ENCODE measurements at regions not wholly inside any gene's neighbourhood (a gene's known extent, or its start where the extent isn't known, plus 50 kb on each side); places are given as distances from the start of the nearest gene placed in this dataset.

DNA sequence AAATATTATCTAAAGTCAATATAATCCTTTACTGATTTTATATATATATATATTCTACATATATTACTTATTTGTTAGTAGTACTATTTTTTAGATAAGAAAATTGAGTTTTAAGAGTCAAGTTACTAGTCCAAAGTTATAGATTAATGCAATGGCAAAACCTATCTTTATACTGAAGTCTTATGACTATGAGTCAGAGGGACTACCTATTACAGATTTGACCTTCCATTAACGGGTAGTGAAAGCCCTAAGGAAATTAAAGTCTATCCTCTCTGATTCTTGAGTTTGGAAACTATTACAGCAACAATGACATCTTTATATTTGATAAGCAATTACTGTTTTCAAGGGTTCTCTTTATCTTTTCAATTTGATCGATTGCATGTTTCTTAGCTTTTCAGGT is 315.8 kb downstream of the CASP12 start:
- no peak for TF ChIP-seq POLR2A (IDR thresholded peaks at IDR 0.05; ENCODE audit: low read depth)
- TF ChIP-seq, protein P1, sequence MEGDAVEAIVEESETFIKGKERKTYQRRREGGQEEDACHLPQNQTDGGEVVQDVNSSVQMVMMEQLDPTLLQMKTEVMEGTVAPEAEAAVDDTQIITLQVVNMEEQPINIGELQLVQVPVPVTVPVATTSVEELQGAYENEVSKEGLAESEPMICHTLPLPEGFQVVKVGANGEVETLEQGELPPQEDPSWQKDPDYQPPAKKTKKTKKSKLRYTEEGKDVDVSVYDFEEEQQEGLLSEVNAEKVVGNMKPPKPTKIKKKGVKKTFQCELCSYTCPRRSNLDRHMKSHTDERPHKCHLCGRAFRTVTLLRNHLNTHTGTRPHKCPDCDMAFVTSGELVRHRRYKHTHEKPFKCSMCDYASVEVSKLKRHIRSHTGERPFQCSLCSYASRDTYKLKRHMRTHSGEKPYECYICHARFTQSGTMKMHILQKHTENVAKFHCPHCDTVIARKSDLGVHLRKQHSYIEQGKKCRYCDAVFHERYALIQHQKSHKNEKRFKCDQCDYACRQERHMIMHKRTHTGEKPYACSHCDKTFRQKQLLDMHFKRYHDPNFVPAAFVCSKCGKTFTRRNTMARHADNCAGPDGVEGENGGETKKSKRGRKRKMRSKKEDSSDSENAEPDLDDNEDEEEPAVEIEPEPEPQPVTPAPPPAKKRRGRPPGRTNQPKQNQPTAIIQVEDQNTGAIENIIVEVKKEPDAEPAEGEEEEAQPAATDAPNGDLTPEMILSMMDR (IDR thresholded peaks at IDR 0.05) = no peak

Data from esophagus muscularis mucosa (tissue), 3 donors.